GM19025 (cell line): ENCODE measurements at regions not wholly inside any gene's neighbourhood (a gene's known extent, or its start where the extent isn't known, plus 50 kb on each side); places are given as distances from the start of the nearest gene placed in this dataset.

Experiments
- ATAC-seq: cut with Tn5 transposase; IDR thresholded peaks from one replicate; pipeline ENCODE4 v1.9.1; 2021; ENCODE audit warnings: mild to moderate bottlenecking, low read depth, moderate library complexity; ENCODE audit not compliant: unreplicated experiment

GRCh38 chr11:11083441-11083840 lies 225.6 kb upstream of the ZBED5 start:
- no peak for ATAC-seq

DNA sequence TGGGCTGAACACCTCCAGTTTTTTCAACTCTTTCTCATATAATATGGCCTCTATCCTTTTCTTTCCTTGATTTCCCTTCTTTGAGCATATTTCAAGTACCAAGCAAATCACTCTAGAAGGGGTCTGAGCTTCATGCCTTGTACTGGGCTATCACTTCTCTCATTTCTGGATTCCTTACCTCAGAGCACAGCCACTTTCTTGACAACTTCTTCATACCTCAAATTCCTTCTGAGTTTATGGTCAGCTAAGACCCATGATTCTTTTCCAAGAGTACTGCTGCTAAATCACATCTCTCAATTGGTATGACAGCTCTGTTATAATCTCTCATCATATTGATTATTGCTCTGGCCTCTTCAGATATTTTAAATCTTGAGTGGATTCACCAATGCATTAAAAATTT lies 224.8 kb upstream of the ZBED5 start:
- no peak for ATAC-seq

GRCh38 chr11:11081776-11082175 lies 223.9 kb upstream of the ZBED5 start:
- ATAC-seq = no peak

DNA sequence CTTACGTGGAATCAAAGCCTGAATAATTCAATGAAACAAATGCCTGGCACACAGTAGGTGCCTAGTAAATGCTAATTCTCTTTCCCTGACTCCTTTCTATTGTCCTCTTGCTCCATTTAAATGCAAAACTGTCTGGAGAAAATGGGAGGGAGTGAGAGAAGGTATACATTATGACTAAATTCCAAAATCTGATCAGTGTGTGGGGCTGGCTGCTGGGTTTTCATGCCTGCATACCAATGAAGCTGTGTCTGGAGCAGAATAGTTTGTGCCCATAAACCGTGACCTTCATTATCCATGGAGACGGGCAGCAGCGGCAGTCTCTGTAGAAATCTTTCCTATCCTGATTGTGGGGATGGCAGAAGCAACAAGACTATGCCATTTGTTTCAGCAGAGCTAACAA lies 223.4 kb upstream of the ZBED5 start:
- no peak for ATAC-seq

DNA sequence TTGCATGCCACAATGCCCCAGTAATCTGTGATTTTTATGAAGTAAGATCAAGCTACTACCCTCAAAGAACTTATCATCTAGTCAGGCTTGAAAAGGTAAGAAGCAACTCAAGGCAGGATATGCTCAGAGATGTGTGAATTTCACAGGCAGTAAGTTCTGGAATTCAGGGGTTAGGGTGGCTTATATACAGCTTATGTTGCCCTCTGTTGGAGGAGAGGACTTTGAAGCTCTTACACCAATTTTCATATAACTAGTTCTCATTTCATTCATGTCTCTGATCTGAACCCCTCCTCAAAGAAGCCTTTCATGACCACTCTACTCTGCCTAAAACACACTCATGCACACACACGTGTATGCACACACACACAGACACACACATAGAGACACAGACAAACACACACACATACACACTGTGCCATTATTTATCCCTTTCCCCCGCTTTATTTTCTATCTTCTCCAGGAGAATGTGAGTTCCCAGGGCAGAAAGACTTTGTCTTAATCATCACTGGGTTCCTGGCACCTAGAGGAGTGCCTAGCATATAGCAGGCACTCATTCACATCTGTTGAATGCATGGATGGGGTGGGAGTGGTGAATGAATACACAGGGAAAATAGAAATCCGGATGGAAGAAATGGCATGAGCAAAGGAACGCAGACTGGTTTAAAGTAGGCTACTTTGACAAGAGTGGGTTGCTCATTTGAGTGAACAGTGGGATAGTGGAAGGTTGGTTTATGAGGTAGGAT lies 220.7 kb upstream of the ZBED5 start:
- ATAC-seq = no peak

GRCh38 chr11:11077898-11078297 lies 220.0 kb upstream of the ZBED5 start:
- ATAC-seq = no peak

- no peak for ATAC-seq
These were observed 219.0 kb upstream of the ZBED5 start for GRCh38 chr11:11076879-11077278.

GRCh38 chr11:11076276-11076675 lies 218.4 kb upstream of the ZBED5 start:
- no peak for ATAC-seq

DNA sequence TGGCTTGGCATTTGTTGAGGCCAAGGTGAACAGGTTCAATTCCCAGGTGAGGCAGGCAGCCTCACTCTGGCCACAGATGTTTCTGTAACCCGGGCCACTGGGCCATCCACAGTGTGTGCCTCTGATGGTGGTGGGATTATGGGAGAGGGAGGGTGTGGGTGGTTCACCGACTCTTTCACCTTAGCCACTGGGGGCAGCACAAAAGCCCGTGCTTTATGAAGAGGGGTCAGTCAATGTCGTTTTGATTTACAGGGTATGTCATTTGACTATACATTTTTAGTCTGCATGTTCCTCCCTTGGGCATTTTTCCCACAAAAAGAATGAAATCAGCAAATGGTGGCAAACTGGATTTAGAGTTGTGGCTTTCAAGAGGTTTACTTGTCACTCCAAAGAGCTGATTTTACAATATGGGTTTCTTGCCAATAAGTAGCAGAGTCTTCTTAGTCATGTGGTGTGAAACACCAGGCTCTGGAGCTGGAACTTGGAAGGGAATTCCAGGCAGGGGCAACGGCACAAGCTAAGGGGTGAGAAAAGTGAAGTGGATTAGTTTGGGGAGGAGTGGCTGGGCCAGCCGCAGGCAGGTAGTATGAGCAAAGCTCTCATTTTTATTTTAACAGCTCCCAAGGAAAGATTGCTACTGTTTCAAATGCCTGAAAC lies 217.8 kb upstream of the ZBED5 start:
- no peak for ATAC-seq

GRCh38 chr11:11074686-11075335 lies 217.0 kb upstream of the ZBED5 start:
- ATAC-seq = no peak

DNA sequence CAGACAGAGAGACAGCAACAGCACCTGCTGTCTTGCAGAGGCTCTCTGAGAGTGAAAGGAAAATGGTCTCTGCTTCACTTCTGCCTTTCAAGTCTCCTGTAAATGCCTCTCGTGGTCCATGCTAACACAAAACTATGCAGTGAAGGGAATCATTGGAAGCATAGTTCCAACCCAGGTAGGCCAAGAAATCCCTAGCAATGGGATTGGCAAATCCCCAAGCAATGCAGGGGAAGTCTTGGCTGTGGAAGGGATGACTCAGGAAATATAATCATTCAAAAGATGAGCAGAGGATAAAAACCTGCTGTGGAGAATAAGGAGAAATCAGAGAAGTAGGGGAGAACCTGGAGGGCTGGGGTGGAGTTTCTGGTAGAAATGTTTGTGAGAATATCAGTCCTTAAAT lies 216.1 kb upstream of the ZBED5 start:
- no peak for ATAC-seq

- ATAC-seq = no peak
These were observed 214.2 kb upstream of the ZBED5 start for GRCh38 chr11:11072067-11072466.

- no peak for ATAC-seq
These were observed 213.6 kb upstream of the ZBED5 start for GRCh38 chr11:11071486-11071885.

GRCh38 chr11:11070976-11071375 lies 213.1 kb upstream of the ZBED5 start:
- no peak for ATAC-seq

- ATAC-seq = no peak
These were observed 212.3 kb upstream of the ZBED5 start for GRCh38 chr11:11069841-11070835.

DNA sequence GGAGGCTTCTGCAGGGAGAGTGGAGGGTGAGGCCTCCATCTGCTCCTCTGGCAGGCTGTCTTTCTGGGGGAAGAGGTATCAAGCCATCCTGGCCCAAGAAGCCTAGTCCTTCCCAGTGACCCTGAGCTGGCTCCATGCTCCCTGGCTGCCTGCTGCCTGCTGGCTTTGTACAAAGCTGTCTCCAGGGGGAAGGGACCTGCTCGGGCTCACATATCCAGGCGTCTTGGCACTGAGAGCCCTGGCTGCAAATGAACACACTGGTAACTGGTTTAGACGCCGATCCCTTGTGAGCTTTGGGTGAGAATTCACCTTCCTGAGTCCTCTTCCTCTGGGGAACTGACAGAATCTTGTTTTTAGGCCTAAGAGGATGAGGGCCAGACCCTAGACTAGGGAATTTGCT lies 210.3 kb upstream of the ZBED5 start:
- ATAC-seq = no peak

GRCh38 chr11:11065396-11065795 lies 207.5 kb upstream of the ZBED5 start:
- no peak for ATAC-seq

- no peak for ATAC-seq
These were observed 199.6 kb upstream of the ZBED5 start for GRCh38 chr11:11057472-11057854.

GRCh38 chr11:11056749-11057471 lies 199.1 kb upstream of the ZBED5 start:
- ATAC-seq = no peak

GRCh38 chr11:11056316-11056715 lies 198.5 kb upstream of the ZBED5 start:
- no peak for ATAC-seq
